A673 (cell line): ENCODE measurements at regions not wholly inside any gene's neighbourhood (a gene's known extent, or its start where the extent isn't known, plus 50 kb on each side); places are given as distances from the start of the nearest gene placed in this dataset.
"Not testable (repeated sequence)": the region's sequence is repeated elsewhere in the genome, so short reads cannot be mapped to it uniquely, and the experiment has no call there.

ENCODE experiments used
- BruUV-seq: library from RNA; stranded (reverse); fragments of 400-500 nt; replicated peaks from 2 replicates; lab custom pipeline; 2021; lab: Mats Ljungman, UMichigan
- CTCF ChIA-PET: fragments of 300-600 bp; sonication (Branson Sonifier 250); formaldehyde crosslinking; loops from one replicate; lab custom pipeline; 2022; ENCODE audit warnings: antibody characterized with exemption; lab: Charles Lee
- POLR2A ChIA-PET: fragments of 300-600 bp; sonication (Branson Sonifier 250); formaldehyde crosslinking; loops from one replicate; lab custom pipeline; 2022; ENCODE audit warnings: antibody characterized with exemption; ENCODE audit not compliant: low non-redundant PET; lab: Charles Lee
- DNase-seq: peaks from one replicate; pipeline ENCODE4 v3.0.0-alpha.2; 2015; ENCODE audit warnings: low spot score
- H3K27ac ChIP-seq: fragments of 200-600 bp; sonication (generic); 2 replicates; pipeline ENCODE4 v1.5.1; 2016; ENCODE audit warnings: mixed run types, low read depth, mild to moderate bottlenecking, mixed read lengths, antibody characterized with exemption, low read length; ENCODE audit not compliant: poor library complexity, severe bottlenecking
- H3K27me3 ChIP-seq: fragments of 200-600 bp; sonication (generic); replicated peaks from 2 replicates; pipeline ENCODE4 v1.6.1; 2017; ENCODE audit warnings: mixed run types, low read depth, mild to moderate bottlenecking, mixed read lengths, antibody characterized with exemption, low read length; ENCODE audit not compliant: insufficient read depth, poor library complexity
- H3K36me3 ChIP-seq: fragments of 200-600 bp; sonication (generic); 2 replicates; pipeline ENCODE4 v1.6.1; 2016; ENCODE audit warnings: mixed run types, mild to moderate bottlenecking, mixed read lengths, antibody characterized with exemption, low read length; ENCODE audit not compliant: insufficient read depth, poor library complexity, severe bottlenecking
- H3K4me1 ChIP-seq: fragments of 200-600 bp; sonication (generic); 2 replicates; pipeline ENCODE4 v1.6.1; 2017; ENCODE audit warnings: mixed run types, mild to moderate bottlenecking, mixed read lengths, antibody characterized with exemption, low read length; ENCODE audit not compliant: insufficient read depth, poor library complexity, severe bottlenecking
- H3K4me3 ChIP-seq: fragments of 200-600 bp; sonication (generic); 2 replicates; pipeline ENCODE4 v1.5.1; 2016; ENCODE audit warnings: low read depth, mixed run types, mild to moderate bottlenecking, mixed read lengths, low read length; ENCODE audit not compliant: poor library complexity, severe bottlenecking
- H3K9me3 ChIP-seq: fragments of 200-600 bp; sonication (generic); 2 replicates; pipeline ENCODE4 v1.6.1; 2016; ENCODE audit warnings: mixed run types, low read depth, mild to moderate bottlenecking, mixed read lengths, antibody characterized with exemption, low read length; ENCODE audit not compliant: poor library complexity, severe bottlenecking
- CTCF ChIP-seq: fragments of 300-800, 200-600 bp; sonication (generic); conservative IDR thresholded peaks from 2 replicates; pipeline ENCODE4 v1.5.1; 2017; ENCODE audit warnings: low read depth, mild to moderate bottlenecking, antibody characterized with exemption, low read length, moderate library complexity, mixed read lengths
- intact Hi-C: fragments of 100-400 bp; cut with micrococcal nuclease; formaldehyde crosslinking; loops from one replicate; pipeline ENCODE4 v1.10.0; 2022; ENCODE audit not compliant: unreplicated experiment

- H3K9me3 ChIP-seq, H3K36me3 ChIP-seq, CTCF ChIA-PET, BruUV-seq, POLR2A ChIA-PET, DNase-seq, H3K27me3 ChIP-seq, H3K27ac ChIP-seq, H3K4me3 ChIP-seq, H3K4me1 ChIP-seq, intact Hi-C loops: not testable (repeated sequence)
These were observed 95.6 kb downstream of the FAM72B start for GRCh38 chr1:121088568-121088967.

GRCh38 chr1:121092329-121092968 lies 91.7 kb downstream of the FAM72B start:
- POLR2A ChIA-PET, intact Hi-C loops, H3K9me3 ChIP-seq, H3K27me3 ChIP-seq, BruUV-seq, H3K36me3 ChIP-seq, H3K4me1 ChIP-seq, H3K4me3 ChIP-seq, DNase-seq, CTCF ChIA-PET, H3K27ac ChIP-seq: not testable (repeated sequence)

GRCh38 chr1:121095014-121095413 lies 89.1 kb downstream of the FAM72B start:
- BruUV-seq, H3K36me3 ChIP-seq, H3K27ac ChIP-seq, CTCF ChIA-PET, POLR2A ChIA-PET, H3K9me3 ChIP-seq, intact Hi-C loops, H3K27me3 ChIP-seq, DNase-seq, H3K4me3 ChIP-seq, H3K4me1 ChIP-seq: not testable (repeated sequence)

- H3K27me3 ChIP-seq, CTCF ChIA-PET, H3K9me3 ChIP-seq, H3K27ac ChIP-seq, BruUV-seq, H3K36me3 ChIP-seq, intact Hi-C loops, H3K4me1 ChIP-seq, POLR2A ChIA-PET: not testable (repeated sequence)
- TF ChIP-seq CTCF, result peak; percentile 39
- peak; percentile 74 for DNase-seq
- H3K4me3 ChIP-seq, result peak overlapping the region; percentile 38
These were observed 86.8 kb downstream of the FAM72B start for GRCh38 chr1:121097127-121097866.

- intact Hi-C loops, H3K9me3 ChIP-seq, H3K36me3 ChIP-seq, CTCF ChIA-PET, H3K27me3 ChIP-seq, H3K4me1 ChIP-seq, H3K27ac ChIP-seq, BruUV-seq, DNase-seq, POLR2A ChIA-PET: not testable (repeated sequence)
- H3K4me3 ChIP-seq, result peak overlapping the region; percentile 38
These were observed 86.3 kb downstream of the FAM72B start for GRCh38 chr1:121097867-121098215.

GRCh38 chr1:121109025-121109424 lies 75.1 kb downstream of the FAM72B start:
- H3K27me3 ChIP-seq, H3K9me3 ChIP-seq, BruUV-seq, H3K27ac ChIP-seq, H3K4me1 ChIP-seq, H3K36me3 ChIP-seq, H3K4me3 ChIP-seq, intact Hi-C loops, POLR2A ChIA-PET, CTCF ChIA-PET, DNase-seq: not testable (repeated sequence)
